ENCODE measurements at regions not wholly inside any gene's neighbourhood (a gene's known extent, or its start where the extent isn't known, plus 50 kb on each side); places are given as distances from the start of the nearest gene placed in this dataset.
"Not testable (repeated sequence)": the region's sequence is repeated elsewhere in the genome, so short reads cannot be mapped to it uniquely, and the experiment has no call there.

GRCh38 chr10:44573821-44574220, 188.9 kb upstream of the CXCL12 start:
- H3K4me1 ChIP-seq (ENCODE audit: control extremely low read depth in 1 of 4, control insufficient read depth in 4 of 4, insufficient read depth in 4 of 4, low read length in 3 of 4), result no peaks in the 10 kb centered on the region
- H3K9me3 ChIP-seq (ENCODE audit: control extremely low read depth in 1 of 5, control insufficient read depth in 4 of 5, insufficient read depth in 2 of 5, low read depth in 1 of 5, low read length in 4 of 5), result no peaks in the 10 kb centered on the region
- ChIA-PET CTCF (no interaction called here), POLR2A (no interaction called here)
- H3K27me3 ChIP-seq (replicated peaks in 2 of 5; ENCODE audit: control insufficient read depth in 4 of 5, insufficient read depth in 5 of 5, low read length in 4 of 5), result no peaks in the 10 kb centered on the region
- no peak overlapping the region for H3K4me3 ChIP-seq (ENCODE audit: control insufficient read depth in 1 of 7, extremely low read depth in 1 of 7, insufficient read depth in 4 of 7, low read depth in 2 of 7, low read length in 6 of 7)
- 100% methylated on average over 1 of the region's 1 CpG for WGBS (ENCODE audit: insufficient coverage)
- no peaks in the 10 kb centered on the region for H3K36me3 ChIP-seq (ENCODE audit: control insufficient read depth in 4 of 4, insufficient read depth in 4 of 4, low read length in 3 of 4)
- no peak overlapping the region for H3K27ac ChIP-seq (ENCODE audit: insufficient read depth in 1 of 2, low read depth in 1 of 2, low read length in 2 of 2, poor library complexity in 1 of 2, severe bottlenecking in 2 of 2)
- DNase-seq, result no peak

GRCh38 chr10:44574596-44575480, 189.9 kb upstream of the CXCL12 start:
- H3K4me1 ChIP-seq (ENCODE audit: control extremely low read depth in 1 of 4, control insufficient read depth in 4 of 4, insufficient read depth in 4 of 4, low read length in 3 of 4), result no peaks in the 10 kb centered on the region
- H3K36me3 ChIP-seq (ENCODE audit: control insufficient read depth in 4 of 4, insufficient read depth in 4 of 4, low read length in 3 of 4), result no peaks in the 10 kb centered on the region
- H3K27me3 ChIP-seq (replicated peaks in 2 of 5; ENCODE audit: control insufficient read depth in 4 of 5, insufficient read depth in 5 of 5, low read length in 4 of 5), result no peaks in the 10 kb centered on the region
- H3K4me3 ChIP-seq (ENCODE audit: control insufficient read depth in 1 of 7, extremely low read depth in 1 of 7, insufficient read depth in 4 of 7, low read depth in 2 of 7, low read length in 6 of 7), result no peak overlapping the region
- ChIA-PET CTCF (no interaction called here), POLR2A (no interaction called here)
- DNase-seq, result no peak
- H3K27ac ChIP-seq (ENCODE audit: insufficient read depth in 1 of 2, low read depth in 1 of 2, low read length in 2 of 2, poor library complexity in 1 of 2, severe bottlenecking in 2 of 2), result no peak overlapping the region
- WGBS (ENCODE audit: insufficient coverage), result 98% methylated on average over 5 of the region's 10 CpGs
- H3K9me3 ChIP-seq (ENCODE audit: control extremely low read depth in 1 of 5, control insufficient read depth in 4 of 5, insufficient read depth in 2 of 5, low read depth in 1 of 5, low read length in 4 of 5), result no peaks in the 10 kb centered on the region

- DNase-seq, result no peak
- Histone ChIP-seq H3K27me3 (replicated peaks in 2 of 5; ENCODE audit: control insufficient read depth in 4 of 5, insufficient read depth in 5 of 5, low read length in 4 of 5) (no peaks in the 10 kb centered on the region), H3K9me3 (ENCODE audit: control extremely low read depth in 1 of 5, control insufficient read depth in 4 of 5, insufficient read depth in 2 of 5, low read depth in 1 of 5, low read length in 4 of 5) (no peaks in the 10 kb centered on the region), H3K4me3 (ENCODE audit: control insufficient read depth in 1 of 7, extremely low read depth in 1 of 7, insufficient read depth in 4 of 7, low read depth in 2 of 7, low read length in 6 of 7) (no peak overlapping the region), H3K4me1 (ENCODE audit: control extremely low read depth in 1 of 4, control insufficient read depth in 4 of 4, insufficient read depth in 4 of 4, low read length in 3 of 4) (no peaks in the 10 kb centered on the region), H3K27ac (ENCODE audit: insufficient read depth in 1 of 2, low read depth in 1 of 2, low read length in 2 of 2, poor library complexity in 1 of 2, severe bottlenecking in 2 of 2) (no peak overlapping the region), H3K36me3 (ENCODE audit: control insufficient read depth in 4 of 4, insufficient read depth in 4 of 4, low read length in 3 of 4) (no peaks in the 10 kb centered on the region)
- POLR2A ChIA-PET, result no interaction called here
- 91% methylated on average over 17 of the region's 18 CpGs for WGBS (ENCODE audit: insufficient coverage)
- CTCF ChIA-PET, result no interaction called here
Observed at GRCh38 chr10:44575601-44576380, 190.9 kb upstream of the CXCL12 start.

GRCh38 chr10:44576702-44577191, 191.8 kb upstream of the CXCL12 start:
- Histone ChIP-seq H3K4me1 (ENCODE audit: control extremely low read depth in 1 of 4, control insufficient read depth in 4 of 4, insufficient read depth in 4 of 4, low read length in 3 of 4) (no peaks in the 10 kb centered on the region), H3K9me3 (ENCODE audit: control extremely low read depth in 1 of 5, control insufficient read depth in 4 of 5, insufficient read depth in 2 of 5, low read depth in 1 of 5, low read length in 4 of 5) (no peaks in the 10 kb centered on the region), H3K4me3 (ENCODE audit: control insufficient read depth in 1 of 7, extremely low read depth in 1 of 7, insufficient read depth in 4 of 7, low read depth in 2 of 7, low read length in 6 of 7) (no peak overlapping the region), H3K36me3 (ENCODE audit: control insufficient read depth in 4 of 4, insufficient read depth in 4 of 4, low read length in 3 of 4) (no peaks in the 10 kb centered on the region), H3K27me3 (replicated peaks in 2 of 5; ENCODE audit: control insufficient read depth in 4 of 5, insufficient read depth in 5 of 5, low read length in 4 of 5) (no peaks in the 10 kb centered on the region), H3K27ac (ENCODE audit: insufficient read depth in 1 of 2, low read depth in 1 of 2, low read length in 2 of 2, poor library complexity in 1 of 2, severe bottlenecking in 2 of 2) (no peak overlapping the region)
- WGBS (ENCODE audit: insufficient coverage), result 83% methylated on average over 6 of the region's 6 CpGs
- POLR2A ChIA-PET, result no interaction called here
- CTCF ChIA-PET, result no interaction called here
- DNase-seq, result no peak

GRCh38 chr10:44577533-44577932, 192.6 kb upstream of the CXCL12 start:
- no peak overlapping the region for H3K27ac ChIP-seq (ENCODE audit: insufficient read depth in 1 of 2, low read depth in 1 of 2, low read length in 2 of 2, poor library complexity in 1 of 2, severe bottlenecking in 2 of 2)
- POLR2A ChIA-PET, result no interaction called here
- WGBS (ENCODE audit: insufficient coverage), result 100% methylated on average over 3 of the region's 3 CpGs
- H3K4me1 ChIP-seq (ENCODE audit: control extremely low read depth in 1 of 4, control insufficient read depth in 4 of 4, insufficient read depth in 4 of 4, low read length in 3 of 4), result no peaks in the 10 kb centered on the region
- no peak for DNase-seq
- no peaks in the 10 kb centered on the region for H3K36me3 ChIP-seq (ENCODE audit: control insufficient read depth in 4 of 4, insufficient read depth in 4 of 4, low read length in 3 of 4)
- CTCF ChIA-PET, result no interaction called here
- H3K27me3 ChIP-seq (replicated peaks in 2 of 5; ENCODE audit: control insufficient read depth in 4 of 5, insufficient read depth in 5 of 5, low read length in 4 of 5), result no peaks in the 10 kb centered on the region
- H3K4me3 ChIP-seq (ENCODE audit: control insufficient read depth in 1 of 7, extremely low read depth in 1 of 7, insufficient read depth in 4 of 7, low read depth in 2 of 7, low read length in 6 of 7), result no peak overlapping the region
- no peaks in the 10 kb centered on the region for H3K9me3 ChIP-seq (ENCODE audit: control extremely low read depth in 1 of 5, control insufficient read depth in 4 of 5, insufficient read depth in 2 of 5, low read depth in 1 of 5, low read length in 4 of 5)

- Histone ChIP-seq H3K4me1 (ENCODE audit: control extremely low read depth in 1 of 4, control insufficient read depth in 4 of 4, insufficient read depth in 4 of 4, low read length in 3 of 4) (no peaks in the 10 kb centered on the region), H3K27ac (ENCODE audit: insufficient read depth in 1 of 2, low read depth in 1 of 2, low read length in 2 of 2, poor library complexity in 1 of 2, severe bottlenecking in 2 of 2) (no peak overlapping the region), H3K4me3 (ENCODE audit: control insufficient read depth in 1 of 7, extremely low read depth in 1 of 7, insufficient read depth in 4 of 7, low read depth in 2 of 7, low read length in 6 of 7) (no peak overlapping the region), H3K9me3 (ENCODE audit: control extremely low read depth in 1 of 5, control insufficient read depth in 4 of 5, insufficient read depth in 2 of 5, low read depth in 1 of 5, low read length in 4 of 5) (no peaks in the 10 kb centered on the region), H3K36me3 (ENCODE audit: control insufficient read depth in 4 of 4, insufficient read depth in 4 of 4, low read length in 3 of 4) (no peaks in the 10 kb centered on the region), H3K27me3 (replicated peaks in 2 of 5; ENCODE audit: control insufficient read depth in 4 of 5, insufficient read depth in 5 of 5, low read length in 4 of 5) (no peaks in the 10 kb centered on the region)
- ChIA-PET POLR2A (no interaction called here), CTCF (no interaction called here)
- DNase-seq, result no peak
- WGBS (ENCODE audit: insufficient coverage), result 0% methylated on average over 1 of the region's 1 CpG
Observed at GRCh38 chr10:44578271-44578670, 193.4 kb upstream of the CXCL12 start.

- H3K36me3 ChIP-seq (ENCODE audit: control insufficient read depth in 4 of 4, insufficient read depth in 4 of 4, low read length in 3 of 4); H3K4me3 ChIP-seq (ENCODE audit: control insufficient read depth in 1 of 7, extremely low read depth in 1 of 7, insufficient read depth in 4 of 7, low read depth in 2 of 7, low read length in 6 of 7); CTCF ChIA-PET; H3K9me3 ChIP-seq (ENCODE audit: control extremely low read depth in 1 of 5, control insufficient read depth in 4 of 5, insufficient read depth in 2 of 5, low read depth in 1 of 5, low read length in 4 of 5); H3K4me1 ChIP-seq (ENCODE audit: control extremely low read depth in 1 of 4, control insufficient read depth in 4 of 4, insufficient read depth in 4 of 4, low read length in 3 of 4); H3K27ac ChIP-seq (ENCODE audit: insufficient read depth in 1 of 2, low read depth in 1 of 2, low read length in 2 of 2, poor library complexity in 1 of 2, severe bottlenecking in 2 of 2); DNase-seq; H3K27me3 ChIP-seq (replicated peaks in 2 of 5; ENCODE audit: control insufficient read depth in 4 of 5, insufficient read depth in 5 of 5, low read length in 4 of 5); POLR2A ChIA-PET: not testable (repeated sequence)
- WGBS (ENCODE audit: insufficient coverage), result no CpG with 5 or more reads among the region's 1 CpG
Observed at GRCh38 chr10:44578963-44579362, 194.1 kb upstream of the CXCL12 start.
